HG03521 (cell line): ENCODE measurements at regions not wholly inside any gene's neighbourhood (a gene's known extent, or its start where the extent isn't known, plus 50 kb on each side); places are given as distances from the start of the nearest gene placed in this dataset.

Source experiments
- ATAC-seq: cut with Tn5 transposase; IDR thresholded peaks from one replicate; pipeline ENCODE4 v1.9.1; 2021; ENCODE audit warnings: mild to moderate bottlenecking, moderate library complexity; ENCODE audit not compliant: unreplicated experiment

DNA sequence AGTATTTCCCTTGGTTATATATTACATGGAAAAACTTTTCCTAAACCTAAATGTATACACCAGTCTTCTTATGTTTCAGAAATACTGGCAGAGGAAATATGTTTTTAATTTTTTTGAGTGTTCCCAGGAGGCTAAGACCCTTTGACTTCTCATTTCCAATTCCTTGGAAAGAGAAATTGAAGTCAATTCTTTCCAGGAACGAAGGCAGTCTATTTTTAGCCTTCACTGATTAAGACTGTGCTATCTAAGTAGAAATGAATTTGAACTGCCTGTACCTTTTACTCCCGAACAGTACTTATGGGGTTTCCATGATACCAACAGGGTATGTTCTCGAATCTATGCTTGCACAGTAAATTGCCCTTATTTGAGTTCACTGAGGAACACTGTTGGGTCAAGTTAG, 340.3 kb upstream of the CD180 start:
- no peak for ATAC-seq

DNA sequence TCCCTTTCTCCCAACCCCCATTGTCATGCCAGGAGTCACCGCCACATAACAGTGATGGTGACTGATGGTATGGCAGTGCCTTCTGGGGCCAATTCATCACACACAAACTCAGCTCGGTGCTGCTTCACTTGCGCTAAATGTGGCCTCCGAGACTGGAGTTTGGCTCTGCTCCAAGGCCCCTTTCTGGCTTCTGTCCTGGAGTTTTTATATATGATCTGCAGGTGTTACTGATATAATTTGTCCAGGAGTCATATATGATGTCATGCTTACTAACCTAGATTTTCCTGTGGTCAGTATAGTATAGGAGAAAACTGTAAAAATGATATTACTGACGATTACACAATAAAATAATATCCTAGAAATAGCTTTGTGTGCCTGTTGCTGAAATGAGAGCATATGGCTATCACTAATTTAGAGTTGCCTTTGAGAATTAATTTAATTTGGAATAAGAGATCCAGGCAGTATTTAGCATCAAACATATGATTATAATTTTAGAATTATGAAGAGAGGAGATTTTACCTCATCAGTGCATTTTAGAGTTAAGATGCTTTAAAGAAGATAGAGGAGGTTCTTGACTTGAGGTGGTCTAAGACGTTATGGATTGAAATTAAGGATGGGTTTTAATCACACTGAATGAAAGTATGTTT, 334.1 kb upstream of the CD180 start:
- no peak for ATAC-seq

DNA sequence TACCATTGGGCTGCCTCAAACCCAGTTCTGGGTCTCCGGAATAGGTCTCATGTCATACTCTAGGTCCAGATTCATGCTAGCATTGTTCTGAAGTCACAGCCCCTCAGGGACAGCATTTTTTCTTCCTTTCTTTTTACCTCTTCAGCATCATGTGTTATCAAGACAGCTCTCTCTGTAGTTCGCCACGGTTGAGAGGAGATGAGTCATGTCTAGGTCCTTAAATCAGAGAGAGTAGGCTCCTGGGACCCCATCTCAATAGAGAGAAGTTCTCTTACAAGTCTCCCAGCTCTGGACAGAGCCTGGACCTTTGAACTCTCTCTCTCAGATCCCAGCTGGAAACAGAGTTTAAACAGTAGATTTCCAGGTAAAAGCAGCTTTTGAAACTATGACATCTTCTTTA, 332.4 kb upstream of the CD180 start:
- no peak for ATAC-seq

DNA sequence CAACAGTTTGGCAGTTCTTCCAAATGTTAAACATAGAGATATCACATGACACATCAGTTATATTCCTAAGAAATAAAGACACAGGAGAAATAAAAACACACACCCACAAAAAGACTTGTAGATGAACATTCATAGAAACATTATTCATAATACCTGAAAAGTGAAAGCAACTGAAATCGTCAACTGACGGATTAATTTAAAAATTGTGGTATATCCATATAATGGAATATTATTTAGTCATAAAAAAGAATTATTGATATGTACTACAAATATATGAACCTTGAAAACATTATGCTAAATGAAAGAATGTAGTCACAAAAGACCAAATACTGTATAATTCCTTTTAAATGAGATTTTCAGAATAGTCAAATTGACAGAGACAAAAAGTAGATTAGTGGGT, 330.2 kb upstream of the CD180 start:
- ATAC-seq: no peak

DNA sequence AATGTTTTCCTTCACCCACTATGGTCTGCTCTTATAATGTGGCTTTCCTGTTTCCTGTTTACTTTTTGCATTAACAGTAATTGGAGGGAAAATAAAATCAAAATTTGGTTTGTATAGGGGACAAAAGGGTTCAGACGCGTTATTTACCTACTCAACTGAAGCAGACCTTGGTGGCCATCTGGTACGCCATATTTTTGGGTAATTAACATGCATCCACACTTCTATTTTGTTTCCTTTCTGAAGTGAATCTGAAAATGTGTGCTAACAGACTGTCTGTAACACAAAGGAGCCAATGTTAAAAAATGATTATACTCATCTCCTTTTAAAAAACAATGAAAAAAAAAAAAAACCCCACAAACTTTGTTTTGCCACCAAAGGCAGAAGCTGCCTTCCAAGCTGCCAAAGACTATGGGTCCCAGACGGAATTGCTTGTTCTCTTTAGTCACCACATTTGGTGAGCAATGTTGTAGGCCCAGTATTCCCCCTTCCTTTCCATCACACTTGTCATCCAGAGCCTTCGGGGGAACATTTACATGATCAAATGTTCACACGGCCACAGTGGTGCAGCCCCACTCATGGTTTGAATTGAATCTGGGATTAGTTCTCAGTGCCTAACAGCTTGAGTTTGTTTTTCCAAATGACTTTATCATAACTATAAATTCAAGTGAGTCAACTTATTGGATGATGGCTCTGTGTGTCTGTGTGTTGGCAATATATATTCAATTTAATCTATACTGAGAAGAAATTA, 323.7 kb upstream of the CD180 start:
- ATAC-seq: no peak

DNA sequence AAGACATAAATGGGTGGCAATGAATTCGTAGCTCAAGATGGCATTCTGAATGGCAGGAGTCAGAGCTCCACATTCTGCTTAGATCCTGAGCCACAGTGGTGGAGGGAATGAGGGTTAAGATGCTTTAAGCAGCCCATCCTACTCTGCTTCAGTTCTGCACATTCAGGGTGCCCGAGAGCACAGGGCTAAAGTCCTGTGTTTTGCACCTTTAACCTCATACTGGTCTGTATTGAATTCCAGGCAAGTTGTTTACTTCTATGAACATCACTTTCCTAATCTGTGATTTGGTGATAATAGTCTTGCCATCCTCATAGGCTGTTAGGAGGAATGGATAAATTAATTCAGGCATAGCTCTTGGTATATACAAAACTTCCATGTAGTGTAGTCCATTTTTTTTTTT, 321.6 kb upstream of the CD180 start:
- ATAC-seq: no peak

DNA sequence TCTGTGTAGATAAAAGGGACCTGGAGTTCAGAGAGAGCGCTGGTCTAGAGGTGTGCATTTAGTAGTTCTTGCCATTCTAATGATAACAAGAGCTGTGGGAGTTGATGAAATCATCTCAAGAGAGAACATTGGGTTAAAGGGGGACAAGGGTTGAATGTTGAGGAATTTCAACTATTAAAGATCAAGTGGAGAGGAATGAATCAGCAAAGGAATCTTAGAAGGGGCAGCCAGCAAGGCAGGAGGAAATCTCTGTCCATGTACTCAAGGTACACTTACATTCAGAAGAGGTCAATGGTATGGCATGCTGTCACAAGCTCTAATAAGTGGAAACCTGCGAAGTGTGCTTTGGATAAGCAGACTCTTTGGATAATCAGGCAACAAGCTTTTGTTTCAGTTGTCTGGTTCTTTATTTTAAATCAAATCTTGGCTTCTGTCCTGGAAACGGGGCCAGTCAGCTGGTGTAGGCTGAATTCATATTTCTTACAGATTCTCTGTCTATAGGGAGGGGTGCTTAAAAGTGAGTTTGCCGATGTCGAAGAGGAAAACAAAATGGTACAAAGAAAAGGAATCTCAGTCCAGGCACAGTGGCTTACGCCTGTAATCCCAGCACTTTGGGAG, 320.5 kb upstream of the CD180 start:
- no peak for ATAC-seq

DNA sequence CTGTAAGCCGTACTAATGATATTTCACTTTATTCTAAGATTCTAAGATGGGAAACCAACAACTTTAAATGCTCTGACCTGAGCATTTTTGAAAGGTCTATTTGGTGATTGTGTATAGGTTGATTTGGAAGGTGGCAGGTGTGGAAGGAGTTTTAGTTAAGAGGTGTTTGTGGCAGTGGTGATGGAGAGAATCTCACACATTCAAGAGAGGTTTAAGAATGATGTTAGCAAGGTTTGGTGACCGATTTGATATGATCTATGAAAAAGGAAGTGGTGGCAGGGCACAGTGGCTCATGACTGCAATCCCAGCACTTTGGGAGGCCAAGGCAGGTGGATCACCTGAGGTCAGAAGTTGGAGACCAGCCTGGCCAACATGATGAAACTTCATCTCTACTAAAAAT, 319.2 kb upstream of the CD180 start:
- no peak for ATAC-seq

DNA sequence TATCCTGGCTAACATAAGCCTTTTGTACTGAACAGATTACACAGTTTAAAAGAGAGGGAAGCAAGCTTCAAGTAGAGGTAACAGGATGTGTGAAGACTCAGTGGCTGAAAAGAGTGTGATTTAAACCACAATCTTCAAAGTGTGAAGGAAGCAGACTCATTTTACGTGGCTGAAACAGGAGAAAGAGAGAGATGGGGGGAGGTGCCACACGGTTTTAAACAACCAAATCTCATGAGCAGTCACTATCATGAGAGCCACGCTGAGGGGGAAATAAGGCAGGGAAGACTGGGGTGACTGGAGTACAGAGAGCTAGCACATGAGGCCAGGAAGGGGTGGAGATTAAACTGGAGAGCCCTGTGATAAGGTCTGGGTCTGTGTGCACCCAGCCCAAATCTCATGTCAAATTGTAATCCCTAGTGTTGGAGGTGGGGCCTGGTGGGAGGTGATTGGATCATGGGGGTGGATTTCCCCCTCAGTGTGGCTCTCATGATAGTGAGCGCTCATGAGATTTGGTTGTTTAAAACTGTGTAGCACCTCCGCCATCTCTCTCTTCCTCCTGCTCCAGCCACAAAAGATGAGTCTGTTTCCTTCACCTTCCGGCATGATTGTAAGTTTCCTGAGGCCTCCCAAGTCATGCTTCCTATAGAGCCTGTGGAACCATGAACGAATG, 318.6 kb upstream of the CD180 start:
- ATAC-seq: no peak

DNA sequence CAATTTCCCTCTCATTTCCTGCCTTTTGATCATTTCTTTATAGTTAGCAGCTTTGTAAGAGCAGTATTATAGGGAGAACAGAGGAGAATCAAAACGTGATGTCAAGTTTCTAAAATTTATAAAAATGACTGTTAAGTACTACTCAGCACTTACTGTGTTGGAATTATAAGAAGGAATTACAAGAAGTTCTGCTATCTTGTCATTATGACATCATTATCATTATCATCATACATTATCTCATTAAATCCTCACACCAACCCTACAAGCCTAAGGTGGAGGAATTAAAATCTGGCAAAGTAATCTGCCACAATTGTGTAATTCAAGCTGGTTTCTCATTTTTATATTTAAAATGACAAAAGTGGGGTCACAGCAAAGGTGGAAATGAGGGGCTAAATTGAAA, 316.2 kb upstream of the CD180 start:
- no peak for ATAC-seq

DNA sequence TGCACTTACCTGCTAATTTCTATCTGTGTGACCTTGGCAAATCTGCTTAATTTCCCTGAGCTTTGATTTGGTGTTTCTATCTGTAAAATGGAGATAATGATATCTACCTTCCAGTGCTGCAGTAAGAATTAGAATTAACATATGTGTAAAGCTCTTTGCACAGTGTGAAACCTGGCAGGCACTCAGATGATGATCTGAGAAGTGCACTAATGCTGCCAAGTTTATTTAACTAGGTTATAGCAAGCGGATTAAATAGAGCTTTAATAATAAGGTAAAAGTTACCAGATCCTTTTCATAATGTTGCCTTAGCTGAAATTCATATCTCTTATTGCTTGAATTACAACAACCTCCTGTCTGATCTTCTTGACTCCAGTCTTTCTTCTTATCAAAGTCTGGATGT, 315.3 kb upstream of the CD180 start:
- no peak for ATAC-seq

DNA sequence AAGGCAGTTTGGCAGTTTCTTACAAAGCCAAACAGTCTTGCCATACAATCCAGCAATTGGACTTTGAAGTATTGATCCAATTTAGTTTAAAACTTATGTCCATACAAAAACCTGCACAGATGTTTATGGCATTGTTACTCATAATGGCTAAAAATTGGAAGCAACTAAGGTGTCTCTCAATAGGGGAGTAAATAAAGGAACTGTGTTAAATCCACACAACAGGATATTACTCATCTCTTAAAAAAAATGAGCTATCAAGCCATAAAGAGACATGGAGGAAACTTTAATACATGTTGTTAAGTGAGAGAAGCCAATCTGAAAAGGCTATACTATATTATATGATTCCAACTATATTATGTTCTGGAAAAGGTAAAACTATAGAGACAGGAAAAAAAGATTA, 313.6 kb upstream of the CD180 start:
- ATAC-seq: no peak

DNA sequence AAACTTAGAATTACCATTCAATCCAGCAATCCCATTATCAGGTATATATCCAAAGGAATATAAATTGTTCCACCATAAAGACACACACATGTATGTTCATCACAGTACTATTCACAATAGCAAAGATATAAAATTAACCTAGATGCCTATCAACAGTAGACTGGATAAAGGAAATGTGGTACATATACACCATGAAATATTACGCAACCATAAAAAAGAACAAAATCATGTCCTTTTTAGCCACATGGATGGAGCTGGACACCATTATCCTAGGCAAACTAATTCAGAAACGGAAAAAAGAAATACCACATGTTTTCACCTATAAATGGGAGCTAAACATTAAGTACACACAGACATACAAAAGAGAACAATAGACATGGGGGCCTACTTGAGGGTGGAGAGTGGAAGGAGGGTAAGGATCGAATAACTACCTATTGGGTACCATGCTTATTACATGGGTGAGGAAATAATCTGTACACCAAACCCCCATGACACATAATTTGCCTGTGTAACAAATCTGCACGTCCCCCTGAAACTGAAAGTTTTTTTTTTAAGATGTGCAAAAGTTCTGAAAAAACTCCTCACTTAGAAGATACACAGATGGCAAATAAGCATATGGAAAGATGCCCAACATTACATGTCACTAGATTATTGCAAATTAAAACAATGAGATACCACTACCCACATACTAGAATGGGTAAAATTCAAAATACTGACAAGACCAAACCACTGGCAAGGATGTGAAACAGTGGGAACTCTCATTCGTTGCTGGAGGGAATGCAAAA, 313.0 kb upstream of the CD180 start:
- ATAC-seq: no peak

DNA sequence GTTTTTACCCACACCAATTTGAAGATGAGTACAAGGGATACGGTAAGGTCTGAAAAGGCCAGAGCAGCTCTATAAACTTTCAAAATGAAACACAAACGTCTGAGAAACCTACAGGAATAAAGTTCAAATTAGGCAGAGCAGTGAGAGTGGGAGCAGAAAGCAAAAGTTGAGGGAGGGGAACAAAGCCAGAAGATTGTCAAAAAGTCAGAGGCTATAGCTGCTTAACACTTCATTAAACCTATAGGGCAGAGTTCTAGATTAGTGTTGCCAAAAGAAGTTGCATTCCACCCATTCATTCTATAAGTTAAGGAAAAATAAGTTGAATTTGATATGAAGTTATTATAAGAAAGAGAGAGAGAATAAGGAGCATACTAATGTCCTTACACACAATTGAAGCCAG, 309.6 kb upstream of the CD180 start:
- no peak for ATAC-seq

DNA sequence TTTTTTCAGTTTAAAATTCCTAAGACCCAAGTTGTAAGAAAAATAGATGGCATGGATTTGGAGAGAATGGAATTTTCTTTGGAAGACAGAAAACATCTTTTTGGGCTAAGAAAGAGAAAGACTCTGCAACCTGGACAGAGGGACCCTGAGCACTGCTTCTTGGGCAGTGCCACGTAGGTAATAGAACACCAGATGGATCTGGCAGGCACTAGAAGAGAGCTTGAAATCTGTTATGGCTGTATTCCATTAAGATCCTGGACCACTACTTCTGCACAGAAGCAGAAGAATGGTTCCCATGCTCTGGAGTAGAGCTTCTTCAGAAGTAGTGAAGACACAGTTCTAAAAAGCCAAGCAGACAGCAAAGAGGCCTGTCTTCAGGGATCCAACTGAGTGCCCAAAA, 306.4 kb upstream of the CD180 start:
- no peak for ATAC-seq

DNA sequence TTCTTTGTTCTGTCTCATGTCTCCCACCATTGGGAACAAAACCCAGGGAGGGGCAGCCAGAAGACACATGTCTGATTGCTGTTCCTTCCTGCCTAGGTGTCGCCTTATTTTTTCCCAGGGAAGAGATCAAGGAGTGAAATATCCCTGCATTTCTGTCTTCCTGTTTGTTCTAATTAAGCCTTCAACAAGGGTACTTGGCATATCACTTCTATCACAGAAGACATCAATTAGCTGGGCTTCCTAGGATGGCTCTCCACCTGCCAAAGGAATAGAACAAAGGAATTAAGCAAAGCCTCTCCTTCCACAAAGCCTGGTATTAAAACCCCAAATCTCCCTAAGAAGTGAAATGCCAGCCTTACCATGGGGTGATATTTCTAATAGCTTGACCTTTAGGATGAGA, 299.5 kb upstream of the CD180 start:
- no peak for ATAC-seq

DNA sequence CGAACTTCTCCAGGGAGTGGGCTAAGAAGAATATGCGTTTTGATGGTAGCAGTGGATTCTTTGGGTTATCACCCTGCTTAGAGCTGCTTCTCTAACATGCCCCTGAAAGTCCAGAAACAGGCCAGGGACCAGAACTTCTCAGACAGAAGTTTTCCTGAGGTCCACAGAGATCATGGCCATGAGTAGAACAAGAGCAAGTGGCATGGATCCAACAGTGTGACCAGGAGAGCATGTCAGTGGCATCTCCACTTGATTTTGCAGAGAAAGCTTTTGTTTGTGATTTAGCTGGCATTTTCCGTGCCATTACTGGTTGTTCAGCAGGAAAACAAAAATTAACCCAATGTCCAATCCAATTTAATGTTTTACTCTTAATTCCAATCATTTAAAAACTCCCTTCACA, 298.5 kb upstream of the CD180 start:
- no peak for ATAC-seq

DNA sequence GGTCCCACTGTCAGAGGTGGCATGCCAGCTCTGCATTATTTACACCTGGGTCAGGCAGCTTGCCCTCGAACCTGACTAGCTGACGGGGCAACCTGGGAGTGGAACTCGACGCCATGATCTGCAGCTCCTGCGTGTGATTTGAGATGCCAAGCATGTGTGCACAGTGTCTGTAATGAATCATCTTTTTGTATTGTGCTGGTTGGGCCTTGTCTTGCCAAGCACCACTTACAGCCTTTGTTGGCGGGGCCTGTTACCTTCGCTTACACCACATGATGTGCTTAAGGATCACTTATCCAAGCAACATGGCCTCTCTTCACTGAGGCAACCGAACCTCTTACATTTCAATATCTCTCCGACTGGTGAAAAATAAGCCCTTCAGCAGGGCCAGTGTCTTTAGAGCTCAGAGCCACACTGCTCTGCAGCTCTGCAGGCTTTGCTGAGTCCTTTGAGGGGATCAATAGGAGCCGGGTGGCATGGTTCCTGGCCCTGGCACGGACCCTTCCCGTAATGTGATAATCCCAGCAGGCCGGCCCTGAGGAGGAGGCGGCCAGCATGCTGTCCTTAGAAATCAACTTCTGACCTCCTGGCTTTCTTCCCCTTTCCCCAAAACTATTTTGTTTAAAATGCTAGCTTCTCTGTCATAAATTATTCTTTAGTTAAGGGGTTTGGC, 297.7 kb upstream of the CD180 start:
- ATAC-seq: no peak

DNA sequence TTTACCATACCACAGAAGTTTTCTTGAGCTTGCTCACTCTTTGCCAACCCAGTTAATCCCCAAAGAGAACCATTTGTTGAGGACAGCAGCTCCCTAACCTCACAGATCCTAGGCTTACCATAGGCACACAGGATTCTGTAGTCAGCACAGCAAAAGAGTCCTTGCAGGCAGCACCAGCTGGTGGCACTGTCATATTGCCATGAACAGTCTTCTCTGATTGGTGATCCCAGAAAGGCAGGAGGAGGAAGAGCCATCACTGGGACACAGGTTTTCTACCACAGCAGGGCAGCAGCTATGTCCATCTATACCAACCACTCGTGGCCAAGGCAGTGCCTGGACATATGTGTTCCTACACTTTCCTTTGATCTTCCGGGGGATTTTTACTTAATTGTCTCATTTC, 297.1 kb upstream of the CD180 start:
- ATAC-seq: no peak

DNA sequence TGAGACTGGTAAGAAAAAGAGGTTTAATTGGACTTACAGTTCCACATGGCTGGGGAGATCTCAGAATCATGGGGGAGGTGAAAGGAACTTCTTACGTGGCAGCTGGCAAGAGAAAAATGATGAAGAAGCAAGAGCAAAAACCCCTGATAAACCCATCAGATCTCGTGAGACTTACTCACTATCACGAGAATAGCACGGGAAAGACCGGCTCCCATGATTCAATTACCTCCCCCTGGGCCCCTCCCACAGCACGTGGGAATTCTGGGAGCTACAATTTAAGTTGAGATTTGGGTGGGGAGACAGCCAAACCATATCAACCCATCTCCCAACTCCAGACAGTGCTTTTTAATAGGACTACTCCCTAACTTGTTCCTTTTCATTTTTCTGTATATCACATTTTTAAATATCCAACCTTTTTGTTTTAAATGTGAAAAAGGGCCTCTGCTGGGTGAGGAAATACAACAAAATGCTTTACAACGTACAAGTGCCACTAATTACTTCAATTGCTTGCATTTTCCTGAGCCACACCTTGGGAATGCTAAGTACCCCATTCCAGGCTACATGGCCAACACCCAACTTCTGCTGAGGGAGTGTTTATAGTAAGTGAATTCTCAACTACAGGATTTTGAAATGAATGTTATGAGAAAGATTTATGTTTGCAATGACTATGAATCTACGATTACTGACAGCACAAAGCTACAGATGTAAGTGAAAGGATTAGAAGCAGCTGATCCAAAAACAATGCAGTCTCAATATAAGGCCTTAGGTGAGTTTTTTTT, 294.1 kb upstream of the CD180 start:
- ATAC-seq: no peak
